Ishikawa (cell line): ENCODE measurements at regions not wholly inside any gene's neighbourhood (a gene's known extent, or its start where the extent isn't known, plus 50 kb on each side); places are given as distances from the start of the nearest gene placed in this dataset.

Source experiments
- EP300 ChIP-seq: IDR thresholded peaks from 2 replicates; pipeline ENCODE4 v1.6.1; 2012; ENCODE audit warnings: borderline replicate concordance
- RAD21 ChIP-seq: IDR thresholded peaks from 2 replicates; pipeline ENCODE4 v1.6.1; 2012; ENCODE audit warnings: low read depth
- TF ChIP-seq, protein P1 (sequence below): IDR thresholded peaks from 2 replicates; pipeline ENCODE4 v1.6.1; 2012
- TF ChIP-seq, protein P2 (sequence below): IDR thresholded peaks from 2 replicates; pipeline ENCODE4 v1.6.1; 2012
- TF ChIP-seq, protein P3 (sequence below): IDR thresholded peaks from 2 replicates; pipeline ENCODE4 v1.6.1; 2012; ENCODE audit warnings: low read depth, mild to moderate bottlenecking

DNA sequence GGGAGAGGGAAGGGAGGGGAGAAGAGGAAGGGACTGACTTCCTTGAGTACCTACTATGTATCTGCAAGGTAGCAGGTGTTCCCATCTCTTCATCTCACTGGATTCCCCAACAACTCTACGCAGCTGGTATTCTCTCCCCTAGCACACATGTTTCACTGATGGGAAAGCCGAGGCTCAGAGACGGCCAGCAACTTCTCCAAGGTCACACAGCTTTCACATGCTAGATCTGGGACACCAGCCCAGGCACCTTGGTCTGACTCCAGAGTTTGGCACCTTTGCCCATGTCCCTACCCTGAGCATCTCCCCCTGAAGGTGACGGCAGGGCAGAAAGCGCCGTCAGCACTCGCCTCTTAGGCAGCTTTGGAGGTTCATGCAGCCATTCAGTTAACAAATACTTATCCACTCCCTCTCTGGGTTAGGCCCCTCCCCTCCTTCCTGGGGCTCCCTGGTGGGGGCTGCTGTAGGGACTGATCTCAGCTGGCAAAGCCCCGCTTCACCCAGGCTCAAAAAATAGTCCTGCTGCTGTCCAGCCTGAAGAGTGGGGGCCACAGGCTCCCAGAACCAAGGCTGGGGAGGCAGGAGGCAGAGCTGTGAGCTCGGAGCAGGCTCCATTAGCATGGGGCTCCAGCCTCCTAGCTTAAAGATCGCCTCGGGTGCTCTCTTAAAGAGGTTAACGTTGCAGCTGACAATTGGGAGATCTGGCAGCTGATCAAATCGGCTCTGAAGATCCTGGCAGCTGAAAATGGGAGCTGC is 79.4 kb downstream of the IGLL1 start:
- TF ChIP-seq, protein P1, sequence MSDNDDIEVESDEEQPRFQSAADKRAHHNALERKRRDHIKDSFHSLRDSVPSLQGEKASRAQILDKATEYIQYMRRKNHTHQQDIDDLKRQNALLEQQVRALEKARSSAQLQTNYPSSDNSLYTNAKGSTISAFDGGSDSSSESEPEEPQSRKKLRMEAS: no peak
- no peak for TF ChIP-seq EP300
- TF ChIP-seq, protein P2, sequence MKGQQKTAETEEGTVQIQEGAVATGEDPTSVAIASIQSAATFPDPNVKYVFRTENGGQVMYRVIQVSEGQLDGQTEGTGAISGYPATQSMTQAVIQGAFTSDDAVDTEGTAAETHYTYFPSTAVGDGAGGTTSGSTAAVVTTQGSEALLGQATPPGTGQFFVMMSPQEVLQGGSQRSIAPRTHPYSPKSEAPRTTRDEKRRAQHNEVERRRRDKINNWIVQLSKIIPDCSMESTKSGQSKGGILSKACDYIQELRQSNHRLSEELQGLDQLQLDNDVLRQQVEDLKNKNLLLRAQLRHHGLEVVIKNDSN: no peak
- TF ChIP-seq, protein P3, sequence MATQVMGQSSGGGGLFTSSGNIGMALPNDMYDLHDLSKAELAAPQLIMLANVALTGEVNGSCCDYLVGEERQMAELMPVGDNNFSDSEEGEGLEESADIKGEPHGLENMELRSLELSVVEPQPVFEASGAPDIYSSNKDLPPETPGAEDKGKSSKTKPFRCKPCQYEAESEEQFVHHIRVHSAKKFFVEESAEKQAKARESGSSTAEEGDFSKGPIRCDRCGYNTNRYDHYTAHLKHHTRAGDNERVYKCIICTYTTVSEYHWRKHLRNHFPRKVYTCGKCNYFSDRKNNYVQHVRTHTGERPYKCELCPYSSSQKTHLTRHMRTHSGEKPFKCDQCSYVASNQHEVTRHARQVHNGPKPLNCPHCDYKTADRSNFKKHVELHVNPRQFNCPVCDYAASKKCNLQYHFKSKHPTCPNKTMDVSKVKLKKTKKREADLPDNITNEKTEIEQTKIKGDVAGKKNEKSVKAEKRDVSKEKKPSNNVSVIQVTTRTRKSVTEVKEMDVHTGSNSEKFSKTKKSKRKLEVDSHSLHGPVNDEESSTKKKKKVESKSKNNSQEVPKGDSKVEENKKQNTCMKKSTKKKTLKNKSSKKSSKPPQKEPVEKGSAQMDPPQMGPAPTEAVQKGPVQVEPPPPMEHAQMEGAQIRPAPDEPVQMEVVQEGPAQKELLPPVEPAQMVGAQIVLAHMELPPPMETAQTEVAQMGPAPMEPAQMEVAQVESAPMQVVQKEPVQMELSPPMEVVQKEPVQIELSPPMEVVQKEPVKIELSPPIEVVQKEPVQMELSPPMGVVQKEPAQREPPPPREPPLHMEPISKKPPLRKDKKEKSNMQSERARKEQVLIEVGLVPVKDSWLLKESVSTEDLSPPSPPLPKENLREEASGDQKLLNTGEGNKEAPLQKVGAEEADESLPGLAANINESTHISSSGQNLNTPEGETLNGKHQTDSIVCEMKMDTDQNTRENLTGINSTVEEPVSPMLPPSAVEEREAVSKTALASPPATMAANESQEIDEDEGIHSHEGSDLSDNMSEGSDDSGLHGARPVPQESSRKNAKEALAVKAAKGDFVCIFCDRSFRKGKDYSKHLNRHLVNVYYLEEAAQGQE: no peak
- TF ChIP-seq RAD21: no peak
